ENCODE measurements at regions not wholly inside any gene's neighbourhood (a gene's known extent, or its start where the extent isn't known, plus 50 kb on each side); places are given as distances from the start of the nearest gene placed in this dataset.

DNA sequence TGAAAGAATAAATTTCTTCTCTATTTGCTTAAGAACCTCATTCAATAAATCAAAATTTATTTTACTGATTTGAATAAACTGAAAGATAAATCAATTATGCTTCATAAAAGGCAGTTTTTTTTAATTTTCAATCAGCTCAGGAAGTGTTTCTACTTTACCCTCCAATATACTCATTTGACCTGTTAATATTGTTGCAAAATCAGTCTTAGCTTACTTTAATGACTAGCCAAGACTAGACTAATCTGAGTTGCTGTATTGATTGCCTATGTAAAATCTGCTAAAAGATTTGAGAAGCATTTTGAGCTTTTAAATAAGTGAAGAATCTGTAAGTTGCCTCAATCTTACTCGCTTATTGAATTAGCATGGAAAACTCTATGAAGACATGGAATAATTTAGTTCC is 179.1 kb upstream of the LYPLAL1 start:
- Histone ChIP-seq H3K27me3 (ENCODE audit: insufficient read depth, low read length) (no peaks in the 10 kb centered on the region), H3K9me2 (ENCODE audit: insufficient read depth) (no peaks in the 10 kb centered on the region), H3K79me2 (ENCODE audit: insufficient read depth, low read length) (no peaks in the 10 kb centered on the region), H4K20me1 (ENCODE audit: insufficient read depth) (no peaks in the 10 kb centered on the region), H3K27ac (ENCODE audit: low read depth, low read length) (no peak overlapping the region), H3K9ac (ENCODE audit: low read length) (no peak overlapping the region), H3K36me3 (ENCODE audit: control insufficient read depth in 1 of 2, insufficient read depth in 2 of 2, low read length in 2 of 2) (no peaks in the 10 kb centered on the region), H3K4me3 (replicated peaks in 1 of 2; ENCODE audit: low read depth in 1 of 2, low read length in 2 of 2) (no peak overlapping the region), H3K9me3 (ENCODE audit: control insufficient read depth in 1 of 2, insufficient read depth in 1 of 2, low read depth in 1 of 2, low read length in 2 of 2) (no peaks in the 10 kb centered on the region), H3K4me1 (ENCODE audit: control insufficient read depth in 1 of 2, insufficient read depth in 2 of 2, low read length in 2 of 2) (no peaks in the 10 kb centered on the region), H2AFZ (ENCODE audit: low read depth, low read length, poor library complexity, severe bottlenecking) (no peak overlapping the region), H3K4me2 (ENCODE audit: low read length) (no peak overlapping the region)
- no TSS peak for BruUV-seq (replicated peaks)
- no peak for DNase-seq (ENCODE audit: low read depth, low spot score)
- ChIA-PET POLR2A (no interaction called here), RAD21 (ENCODE audit: low non-redundant PET in 1 of 2, low total read pairs in 2 of 2, uncharacterized antibody in 2 of 2, unreplicated experiment in 2 of 2) (no interaction called here), CTCF (no interaction called here)
- TF ChIP-seq, protein P1, sequence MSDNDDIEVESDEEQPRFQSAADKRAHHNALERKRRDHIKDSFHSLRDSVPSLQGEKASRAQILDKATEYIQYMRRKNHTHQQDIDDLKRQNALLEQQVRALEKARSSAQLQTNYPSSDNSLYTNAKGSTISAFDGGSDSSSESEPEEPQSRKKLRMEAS (IDR thresholded peaks at IDR 0.05) = no peak
- no peak for TF ChIP-seq EGR1 (IDR thresholded peaks at IDR 0.05; ENCODE audit: low read depth)
- TF ChIP-seq POLR2AphosphoS5 (IDR thresholded peaks at IDR 0.05; ENCODE audit: low read depth, low read length) = no peak
- TF ChIP-seq SP1 (IDR thresholded peaks at IDR 0.05; ENCODE audit: low read depth) = no peak
- TF ChIP-seq EZH2 (IDR thresholded peaks at IDR 0.05) = no peak
- TF ChIP-seq EZH2phosphoT487 (IDR thresholded peaks at IDR 0.05; ENCODE audit: borderline replicate concordance) = no peak
- no peak for ATAC-seq
- intact Hi-C loops (cut with micrococcal nuclease) = loop anchor here (10.0 kb wide), 1 partner anchor 630 kb away; no protein-coding TSS in a partner anchor

- no peak for DNase-seq (ENCODE audit: low read depth, low spot score)
- POLR2A ChIA-PET = no interaction called here
- no peaks in the 10 kb centered on the region for H3K9me2 ChIP-seq (ENCODE audit: insufficient read depth)
- H3K9ac ChIP-seq (ENCODE audit: low read length) = no peak overlapping the region
- no peaks in the 10 kb centered on the region for H3K36me3 ChIP-seq (ENCODE audit: control insufficient read depth in 1 of 2, insufficient read depth in 2 of 2, low read length in 2 of 2)
- no peak overlapping the region for H3K4me2 ChIP-seq (ENCODE audit: low read length)
- no peaks in the 10 kb centered on the region for H3K4me1 ChIP-seq (ENCODE audit: control insufficient read depth in 1 of 2, insufficient read depth in 2 of 2, low read length in 2 of 2)
- intact Hi-C loops (cut with micrococcal nuclease) = loop anchor here (10.0 kb wide), 1 partner anchor 630 kb away; no protein-coding TSS in a partner anchor
- CTCF ChIA-PET = no interaction called here
- H3K9me3 ChIP-seq (ENCODE audit: control insufficient read depth in 1 of 2, insufficient read depth in 1 of 2, low read depth in 1 of 2, low read length in 2 of 2) = no peaks in the 10 kb centered on the region
- no peak overlapping the region for H2AFZ ChIP-seq (ENCODE audit: low read depth, low read length, poor library complexity, severe bottlenecking)
- ATAC-seq = no peak
- H3K79me2 ChIP-seq (ENCODE audit: insufficient read depth, low read length) = no peaks in the 10 kb centered on the region
- H3K27ac ChIP-seq (ENCODE audit: low read depth, low read length) = no peak overlapping the region
- no peak overlapping the region for H3K4me3 ChIP-seq (replicated peaks in 1 of 2; ENCODE audit: low read depth in 1 of 2, low read length in 2 of 2)
- RAD21 ChIA-PET (ENCODE audit: low non-redundant PET in 1 of 2, low total read pairs in 2 of 2, uncharacterized antibody in 2 of 2, unreplicated experiment in 2 of 2) = no interaction called here
- no peak for TF ChIP-seq ZNF274 (IDR thresholded peaks at IDR 0.05; ENCODE audit: low read depth, low read length)
- H4K20me1 ChIP-seq (ENCODE audit: insufficient read depth) = no peaks in the 10 kb centered on the region
- BruUV-seq (replicated peaks) = no TSS peak
- no peaks in the 10 kb centered on the region for H3K27me3 ChIP-seq (ENCODE audit: insufficient read depth, low read length)
Observed at GRCh38 chr1:218995091-218995665, 178.5 kb upstream of the LYPLAL1 start.
